Fibroblast of skin of left biceps (primary cell): ENCODE measurements at regions not wholly inside any gene's neighbourhood (a gene's known extent, or its start where the extent isn't known, plus 50 kb on each side); places are given as distances from the start of the nearest gene placed in this dataset.
A peak's percentile ranks its signal among the peaks of the same experiment; 100 is the strongest.
"Not testable (repeated sequence)": the region's sequence is repeated elsewhere in the genome, so short reads cannot be mapped to it uniquely, and the experiment has no call there.

Experiments
- DNase-seq, 2 experiments: peaks; one replicate each; pipeline ENCODE4 v3.0.0-alpha.2; 2013; ENCODE audit warnings: low read depth in 2 of 2

DNA sequence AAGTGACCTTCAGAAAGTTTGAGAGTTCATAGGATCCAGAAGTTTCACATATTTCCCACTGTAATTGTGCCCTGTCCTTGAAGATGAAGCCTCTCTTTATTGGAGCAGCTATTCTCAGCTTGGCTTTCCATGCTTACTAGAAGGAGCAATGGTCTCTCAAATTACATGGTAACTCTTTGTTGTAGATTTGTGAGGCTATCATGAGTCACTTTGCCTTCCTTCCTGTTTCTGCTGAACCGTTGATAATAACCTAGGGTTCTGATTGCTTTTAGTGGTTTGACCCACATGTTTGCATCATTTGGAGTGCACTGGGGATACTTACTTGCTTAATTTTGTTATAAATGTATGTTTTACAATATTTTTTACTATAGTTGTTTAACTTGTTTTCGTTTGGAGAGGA lies 772.9 kb upstream of the SLITRK6 start:
- DNase-seq, result no peak

DNA sequence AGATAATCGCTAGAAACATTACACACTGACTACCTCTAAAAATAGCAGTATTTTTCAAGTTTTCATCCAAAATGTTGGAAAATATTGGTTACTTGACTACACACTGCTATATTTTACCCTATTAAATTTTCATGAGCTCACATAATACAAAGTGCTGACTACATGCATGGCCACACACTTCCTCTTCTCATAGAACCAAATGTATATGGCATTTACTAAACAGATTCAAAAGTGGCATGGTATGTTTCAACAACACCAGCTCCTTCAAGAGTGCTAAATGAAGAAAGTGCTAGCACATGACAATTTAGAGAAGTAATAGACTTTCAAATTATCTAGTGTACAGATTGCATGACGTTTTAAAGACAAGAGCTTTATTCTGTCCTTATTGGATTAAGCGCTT lies 780.4 kb upstream of the SLITRK6 start:
- no peak for DNase-seq

DNA sequence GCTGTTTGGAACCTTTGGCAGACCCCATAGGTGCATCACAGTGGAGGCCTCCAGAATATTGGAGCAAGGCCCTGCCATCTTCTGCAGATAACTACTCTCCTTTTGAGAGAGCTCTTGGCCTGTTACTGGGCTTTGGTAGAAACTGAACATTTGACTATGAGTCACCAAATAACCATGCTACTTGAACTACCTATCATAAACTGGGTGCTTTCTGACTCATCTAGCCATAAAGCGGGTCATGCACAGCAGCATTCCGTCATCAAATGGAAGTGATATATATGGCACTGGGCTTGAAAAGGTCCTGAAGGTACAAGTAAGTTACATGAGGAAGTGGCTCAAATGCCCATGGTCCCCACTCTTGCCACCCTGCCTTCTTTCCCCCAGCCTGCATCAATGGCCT lies 782.5 kb upstream of the SLITRK6 start:
- DNase-seq, result no peak

GRCh38 chr13:86584301-86584700 lies 785.1 kb upstream of the SLITRK6 start:
- no peak for DNase-seq

- peak; percentile 81 to 86 for DNase-seq
Measured at GRCh38 chr13:86585835-86586234, 786.6 kb upstream of the SLITRK6 start.

DNA sequence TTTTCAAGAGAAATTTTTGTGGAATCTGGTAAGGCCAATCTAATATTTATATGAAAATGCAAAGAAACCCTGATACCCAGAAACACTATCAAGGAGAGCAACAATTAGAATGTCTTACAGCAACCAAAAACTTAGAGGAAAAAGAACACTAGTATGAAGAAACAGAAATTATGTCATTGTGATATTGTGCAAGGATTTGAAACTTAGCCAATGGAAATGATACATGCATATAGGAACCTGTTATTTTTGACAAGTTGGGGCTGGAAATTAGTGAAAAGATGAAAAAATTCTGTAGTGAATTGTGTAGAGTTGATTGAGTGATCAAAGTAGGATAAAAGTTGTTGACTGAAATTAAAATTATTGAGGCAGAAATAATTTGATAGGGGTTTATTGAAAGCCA lies 792.6 kb upstream of the SLITRK6 start:
- DNase-seq, result no peak

GRCh38 chr13:86601351-86601750 lies 802.1 kb upstream of the SLITRK6 start:
- DNase-seq, result no peak

GRCh38 chr13:86606264-86606663 lies 807.0 kb upstream of the SLITRK6 start:
- no peak for DNase-seq

DNA sequence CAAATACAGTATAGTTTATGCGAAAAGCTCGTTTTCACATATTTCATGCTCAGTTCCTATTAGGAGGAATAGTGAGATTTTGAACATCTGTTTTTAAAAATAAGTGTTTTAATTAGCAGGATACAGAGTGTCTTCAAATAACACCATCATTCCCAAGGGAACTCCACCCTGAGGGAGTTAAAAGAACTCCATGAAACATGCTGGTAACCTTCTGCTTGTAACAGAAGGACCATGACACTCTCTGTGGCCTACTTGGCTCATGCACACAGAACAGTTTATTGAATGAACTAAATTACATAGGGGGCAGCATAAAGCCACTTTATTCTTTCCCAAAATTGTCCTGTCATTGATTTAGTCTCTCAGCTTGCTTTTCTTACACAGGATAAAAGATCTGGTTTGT lies 809.5 kb upstream of the SLITRK6 start:
- no peak for DNase-seq

- no peak for DNase-seq
Measured at GRCh38 chr13:86633346-86633745, 834.1 kb upstream of the SLITRK6 start.

DNA sequence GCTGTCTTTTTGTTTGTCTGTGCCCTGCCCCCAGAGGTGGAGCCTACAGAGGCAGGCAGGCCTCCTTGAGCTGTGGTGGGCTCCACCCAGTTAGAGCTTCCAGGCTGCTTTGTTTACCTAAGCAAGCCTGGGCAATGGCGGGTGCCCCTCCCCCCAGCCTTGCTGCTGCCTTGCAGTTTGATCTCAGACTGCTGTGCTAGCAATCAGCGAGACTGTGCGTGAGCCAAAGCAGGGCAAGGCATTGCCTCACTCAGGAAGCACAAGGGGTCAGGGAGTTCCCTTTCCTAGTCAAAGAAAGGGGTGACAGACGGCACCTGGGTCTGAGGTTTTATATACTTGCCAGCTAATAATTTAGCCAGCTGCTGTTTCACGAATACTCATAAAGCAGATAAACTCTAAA lies 852.0 kb upstream of the SLITRK6 start:
- not testable (repeated sequence) for DNase-seq

DNA sequence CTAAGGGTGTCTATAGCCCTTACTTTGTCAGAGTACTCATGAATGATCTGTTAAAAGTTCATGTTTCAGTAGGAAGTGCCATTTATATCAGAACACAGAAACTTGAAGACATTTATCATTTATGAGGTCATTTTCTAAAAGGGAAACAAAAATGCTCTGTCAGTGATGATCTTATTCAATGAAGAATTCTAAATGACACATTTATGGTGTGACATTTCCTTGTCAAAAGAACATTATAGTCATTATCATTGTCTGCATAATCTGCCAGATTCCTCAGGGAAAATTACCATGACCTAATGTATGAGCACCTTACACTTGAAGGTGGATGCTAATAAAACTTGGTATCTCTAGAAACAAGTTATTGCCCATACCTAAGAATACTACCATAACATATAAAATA lies 853.8 kb upstream of the SLITRK6 start:
- DNase-seq, result no peak

GRCh38 chr13:86655561-86655960 lies 856.3 kb upstream of the SLITRK6 start:
- DNase-seq, result no peak

- no peak for DNase-seq
Measured at GRCh38 chr13:86660090-86660489, 860.9 kb upstream of the SLITRK6 start.

DNA sequence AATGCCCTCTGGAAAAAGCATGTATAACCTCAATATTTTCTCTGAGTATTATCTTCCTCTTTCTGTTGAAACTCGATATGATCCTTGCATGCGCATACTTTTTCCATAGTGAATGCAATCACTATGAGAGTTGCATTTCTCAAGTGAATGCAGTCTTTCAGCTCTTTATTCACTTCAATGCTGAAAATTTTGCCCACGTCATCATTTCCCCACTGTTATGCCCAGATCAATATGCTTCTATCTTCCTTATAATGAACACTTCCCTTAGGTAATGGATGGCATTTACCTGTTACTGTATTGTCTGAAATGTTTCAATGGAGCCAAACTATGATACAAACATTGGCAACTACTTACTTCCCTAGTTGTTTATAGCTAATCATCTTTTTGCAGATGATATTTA lies 866.6 kb upstream of the SLITRK6 start:
- DNase-seq, result no peak

DNA sequence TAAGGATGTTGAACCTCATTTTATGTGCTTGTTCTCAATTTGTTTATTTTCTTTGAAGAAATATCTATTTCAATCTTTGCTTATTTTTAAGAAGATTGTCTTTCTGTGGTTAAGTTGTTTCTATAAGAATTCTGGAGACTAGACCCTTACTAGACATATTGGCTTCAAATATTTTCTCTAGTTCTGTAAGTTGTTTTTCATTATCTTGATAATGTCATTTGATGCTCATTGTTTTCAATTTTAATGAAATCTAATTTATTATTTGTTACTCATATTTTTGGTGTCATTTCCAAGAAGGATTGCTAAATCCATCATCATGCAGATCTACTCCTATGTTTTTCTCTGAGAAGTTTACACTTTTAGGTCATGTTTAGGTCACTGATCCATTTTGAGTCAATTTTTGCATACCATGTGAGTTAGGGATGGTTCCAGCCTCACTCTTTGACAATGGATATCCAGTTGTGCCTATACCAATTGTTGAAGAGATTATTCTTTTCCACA lies 874.8 kb upstream of the SLITRK6 start:
- no peak for DNase-seq

- DNase-seq, result no peak
Measured at GRCh38 chr13:86681223-86681622, 882.0 kb upstream of the SLITRK6 start.

DNA sequence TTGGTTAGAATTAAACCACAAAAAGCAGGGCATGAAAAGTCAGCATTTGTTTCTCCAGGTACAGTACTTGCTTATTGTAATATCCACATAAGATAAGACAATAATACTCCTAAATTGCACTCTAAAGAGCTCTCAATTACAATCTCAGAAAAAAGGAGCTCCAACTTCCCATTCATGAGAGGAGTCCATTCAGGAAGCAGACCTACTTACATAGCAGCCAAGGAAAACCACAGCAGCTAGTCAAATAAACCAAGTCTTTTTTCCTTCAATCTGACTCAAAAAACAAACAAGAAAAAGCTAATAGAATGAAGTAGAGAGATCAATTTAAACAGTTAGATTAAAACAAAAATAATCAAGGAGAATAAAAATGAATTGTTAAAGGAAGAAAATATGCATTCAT lies 885.2 kb upstream of the SLITRK6 start:
- DNase-seq, result no peak

DNA sequence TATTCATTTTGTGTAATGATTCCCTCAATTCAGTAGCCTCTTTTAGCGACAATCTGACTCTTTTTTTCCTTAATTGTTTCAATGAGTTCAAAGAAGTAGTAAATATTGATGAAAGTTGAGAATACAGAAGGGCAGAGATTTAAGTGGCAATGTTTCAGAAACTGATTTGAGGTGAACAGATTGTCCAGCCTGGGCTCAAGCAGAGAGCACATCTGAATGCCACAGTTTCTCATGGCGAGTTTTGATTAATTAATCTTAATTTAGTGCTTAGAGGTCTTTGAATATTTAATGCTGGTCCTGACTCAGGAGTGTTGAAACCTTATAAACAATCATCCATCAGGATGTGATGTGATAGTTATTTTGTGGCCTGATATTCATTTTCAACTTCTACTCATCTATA lies 890.7 kb upstream of the SLITRK6 start:
- DNase-seq, result no peak

DNA sequence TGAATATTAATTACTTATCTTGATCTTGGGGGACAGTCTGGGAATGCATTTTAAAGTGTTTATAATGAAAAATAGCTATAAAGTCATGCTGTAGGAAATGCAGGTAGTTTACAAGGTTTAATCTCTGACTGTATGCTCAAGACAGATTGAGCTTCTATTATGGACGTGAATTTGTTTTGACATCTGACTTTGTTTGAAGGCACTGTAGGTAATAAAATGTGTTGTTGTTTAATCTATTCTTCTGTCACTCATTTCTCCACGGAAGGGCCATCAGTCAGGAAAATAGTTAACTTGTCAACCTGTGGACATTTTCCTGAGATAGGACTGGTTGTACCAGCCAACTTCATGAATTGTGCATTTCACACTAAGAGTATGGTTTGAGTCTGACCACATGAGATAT lies 893.1 kb upstream of the SLITRK6 start:
- no peak for DNase-seq

GRCh38 chr13:86710013-86710412 lies 910.8 kb upstream of the SLITRK6 start:
- DNase-seq, result no peak

- no peak for DNase-seq
Measured at GRCh38 chr13:86710896-86711295, 911.7 kb upstream of the SLITRK6 start.

GRCh38 chr13:86714495-86714894 lies 915.3 kb upstream of the SLITRK6 start:
- DNase-seq, result no peak

DNA sequence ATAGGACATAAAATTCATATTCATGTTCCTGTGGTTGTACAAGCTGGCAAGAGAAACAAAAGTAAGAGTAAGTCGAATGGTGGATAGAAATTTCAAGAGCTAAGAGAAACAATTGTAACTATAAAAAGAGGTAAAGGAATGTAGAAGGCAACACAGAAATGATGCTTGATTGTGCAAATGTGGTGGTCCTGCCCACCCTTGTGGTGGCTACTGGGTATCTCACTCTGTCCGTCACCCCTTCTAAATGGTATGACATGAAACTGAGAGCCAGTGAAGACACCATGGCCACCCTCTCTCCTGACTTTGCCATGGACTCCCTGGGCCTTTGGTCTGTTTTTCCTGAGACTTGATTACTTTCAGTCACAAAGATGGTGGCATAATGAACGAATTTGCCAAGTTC lies 925.9 kb upstream of the SLITRK6 start:
- DNase-seq, result no peak

GRCh38 chr13:86729206-86729605 lies 930.0 kb upstream of the SLITRK6 start:
- DNase-seq, result no peak
